HG02970 (cell line): ENCODE measurements at regions not wholly inside any gene's neighbourhood (a gene's known extent, or its start where the extent isn't known, plus 50 kb on each side); places are given as distances from the start of the nearest gene placed in this dataset.

Experiments used
- ATAC-seq: cut with Tn5 transposase; IDR thresholded peaks from one replicate; pipeline ENCODE4 v1.9.1; 2021; ENCODE audit warnings: mild to moderate bottlenecking, moderate library complexity, moderate number of reproducible peaks; ENCODE audit not compliant: unreplicated experiment, low FRiP score

DNA sequence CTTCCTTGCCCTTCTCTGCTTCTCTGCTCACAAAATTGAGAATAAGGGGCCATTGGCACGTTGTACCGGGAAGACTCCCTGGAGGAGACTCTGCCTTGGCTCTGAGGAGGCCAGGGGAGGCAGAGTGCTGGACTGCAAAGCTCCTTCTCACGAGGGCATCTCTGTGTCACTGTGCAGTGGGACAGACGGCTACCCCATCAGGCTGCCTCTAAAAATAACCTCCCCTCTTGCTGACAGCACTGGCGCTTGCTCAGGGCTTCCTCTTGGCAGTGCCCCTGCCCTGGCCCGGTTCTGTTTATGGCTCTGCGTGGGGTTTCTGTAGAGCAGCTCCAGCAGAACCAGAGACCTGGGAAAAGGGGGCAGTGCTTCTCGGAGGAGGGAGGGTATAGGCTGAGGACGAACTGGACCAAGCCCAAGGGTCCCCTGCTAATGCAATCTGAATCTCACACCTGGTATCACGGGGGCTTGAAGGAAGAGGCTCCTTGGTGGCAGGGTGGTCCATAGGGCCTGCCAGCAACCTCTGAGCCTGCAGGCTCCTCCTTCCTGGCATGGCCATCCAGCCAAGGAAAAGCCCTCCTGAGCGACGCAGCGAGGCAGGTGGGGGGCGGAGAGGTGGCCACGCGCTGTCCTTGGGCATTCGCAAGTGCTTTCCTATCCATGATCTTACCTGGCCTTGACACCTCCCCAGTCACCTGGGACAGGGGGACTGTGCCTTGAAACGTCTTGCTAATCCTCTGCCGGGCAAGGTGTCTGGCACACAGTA, 63.3 kb upstream of the TLE3 start:
- no peak for ATAC-seq

DNA sequence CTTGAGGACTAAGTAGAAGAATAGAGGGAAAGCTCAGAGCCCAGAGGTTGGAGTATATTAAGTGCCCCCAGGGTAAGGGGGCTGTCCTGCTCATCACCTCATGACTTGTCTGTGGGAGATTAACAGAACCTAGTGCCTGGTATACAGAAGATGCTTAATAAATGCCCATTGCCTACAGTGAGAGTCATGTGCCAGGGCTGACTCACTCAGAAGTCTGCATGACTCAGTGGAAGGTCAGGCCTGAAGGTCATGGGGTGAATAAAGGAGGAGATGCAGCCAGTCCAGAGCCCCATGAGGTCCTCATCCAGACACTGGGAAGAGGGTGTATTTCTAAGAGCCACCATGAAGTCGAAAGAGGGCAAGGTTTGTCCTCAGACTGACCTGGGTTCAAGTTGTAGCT, 62.5 kb upstream of the TLE3 start:
- ATAC-seq, result no peak

DNA sequence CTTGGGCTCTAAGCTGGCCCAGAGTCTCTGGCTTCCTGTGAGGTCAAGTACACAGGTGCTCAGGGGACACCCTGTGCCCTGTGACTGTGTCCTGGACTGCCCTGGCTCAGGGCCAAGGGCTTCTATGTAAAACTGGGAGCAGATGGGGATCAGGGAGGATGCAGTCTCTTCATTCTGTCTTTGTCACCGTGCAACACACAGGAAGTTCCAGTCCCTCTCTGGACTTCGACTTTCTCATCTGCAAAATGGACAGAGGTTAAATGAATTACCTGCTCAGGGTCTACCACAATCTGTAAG, 61.9 kb upstream of the TLE3 start:
- ATAC-seq, result no peak

DNA sequence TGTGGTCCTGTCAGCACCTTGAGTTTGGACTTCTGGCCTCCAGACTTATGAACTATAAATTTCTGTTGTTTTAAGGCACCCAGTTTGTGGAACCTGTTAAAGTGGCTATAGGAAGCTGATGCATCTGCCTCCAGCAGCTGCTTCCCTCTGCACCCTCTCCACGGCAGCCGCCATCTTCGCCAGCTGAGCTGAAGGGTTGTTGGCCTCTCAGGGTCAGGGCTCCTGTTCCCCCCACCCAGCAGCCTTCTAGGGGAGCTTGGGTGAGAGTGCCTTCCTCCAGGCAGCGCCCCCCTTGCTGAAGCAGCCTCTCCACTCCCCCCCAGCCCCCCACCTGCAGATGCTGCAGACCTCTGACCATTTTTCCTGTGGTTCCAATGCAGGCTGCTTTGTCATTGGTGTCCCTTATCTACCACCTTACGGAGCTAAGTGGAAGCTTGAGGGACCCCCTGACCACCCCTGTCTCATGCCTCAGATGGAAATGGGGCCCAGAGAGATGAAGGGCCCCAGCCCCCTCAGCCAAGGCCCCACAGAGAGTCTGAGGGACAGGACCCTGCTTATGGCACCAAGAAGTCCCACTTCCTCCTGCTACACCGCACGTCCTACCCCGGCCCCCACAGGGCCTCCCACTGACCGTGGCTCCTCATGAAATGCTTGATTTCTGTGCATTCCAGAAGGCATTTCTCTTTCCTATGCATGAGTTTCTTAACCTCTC, 61.4 kb upstream of the TLE3 start:
- ATAC-seq, result no peak

DNA sequence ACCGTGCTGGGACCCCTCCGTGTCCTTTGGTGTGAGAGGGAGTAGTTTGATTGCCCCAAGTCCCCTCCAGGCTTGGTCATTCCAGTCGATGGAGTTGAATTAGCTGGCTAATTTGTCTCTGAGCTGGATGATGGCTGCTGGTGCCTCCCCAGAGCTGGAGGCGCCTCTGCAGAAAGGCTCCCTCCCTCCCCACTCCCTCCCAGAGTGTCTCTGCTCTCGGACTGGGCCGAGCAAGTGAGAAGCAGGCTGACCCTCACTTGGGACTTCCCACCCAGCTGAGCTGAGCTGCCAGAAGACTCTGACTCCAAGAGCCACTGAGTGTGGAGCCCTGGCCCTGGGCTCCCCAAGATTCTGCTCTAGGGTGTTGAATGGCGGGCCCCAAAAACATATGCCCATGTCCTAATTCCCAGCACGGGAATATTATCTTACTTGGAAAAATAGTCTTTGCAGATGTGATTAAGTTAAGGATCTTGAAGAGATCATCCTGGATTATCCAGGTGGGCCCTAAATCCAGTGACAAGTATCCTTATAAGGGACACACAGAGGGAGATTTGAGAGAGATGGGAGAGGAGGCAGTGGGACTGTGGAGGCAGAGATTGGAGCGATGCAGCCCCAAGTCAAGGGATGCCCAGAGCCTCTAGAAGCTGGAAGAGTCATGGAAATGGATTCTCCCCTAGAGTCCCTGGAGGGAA, 60.7 kb upstream of the TLE3 start:
- no peak for ATAC-seq

DNA sequence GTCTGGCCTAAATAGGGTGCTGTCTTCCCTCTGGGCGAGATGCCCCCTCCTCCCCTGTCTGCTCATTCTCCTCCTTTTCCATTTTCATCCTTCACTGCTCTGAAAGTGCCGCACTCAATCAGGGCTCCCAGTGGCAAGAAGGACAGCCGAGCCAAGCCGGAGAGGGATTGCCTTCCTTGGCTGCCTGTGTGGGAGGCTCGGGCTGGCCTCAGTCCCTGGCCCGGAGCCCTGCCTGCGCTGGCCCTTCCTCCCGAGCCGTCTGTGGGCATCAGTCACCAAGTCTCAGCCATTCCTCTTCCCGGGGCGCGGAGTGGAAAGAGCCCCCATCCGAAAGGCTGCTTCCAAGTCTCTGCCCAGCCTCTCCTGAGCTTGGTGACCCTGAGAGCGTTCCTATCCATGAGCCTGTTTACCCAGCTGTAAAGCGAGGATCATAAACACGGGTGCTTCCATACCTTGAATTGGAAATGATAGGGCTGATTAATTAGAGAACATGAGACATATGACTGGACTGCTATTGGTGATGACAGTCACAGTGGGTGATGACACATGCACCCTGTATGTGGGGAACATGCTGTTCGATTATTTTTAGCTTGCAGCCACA, 59.1 kb upstream of the TLE3 start:
- ATAC-seq, result no peak

DNA sequence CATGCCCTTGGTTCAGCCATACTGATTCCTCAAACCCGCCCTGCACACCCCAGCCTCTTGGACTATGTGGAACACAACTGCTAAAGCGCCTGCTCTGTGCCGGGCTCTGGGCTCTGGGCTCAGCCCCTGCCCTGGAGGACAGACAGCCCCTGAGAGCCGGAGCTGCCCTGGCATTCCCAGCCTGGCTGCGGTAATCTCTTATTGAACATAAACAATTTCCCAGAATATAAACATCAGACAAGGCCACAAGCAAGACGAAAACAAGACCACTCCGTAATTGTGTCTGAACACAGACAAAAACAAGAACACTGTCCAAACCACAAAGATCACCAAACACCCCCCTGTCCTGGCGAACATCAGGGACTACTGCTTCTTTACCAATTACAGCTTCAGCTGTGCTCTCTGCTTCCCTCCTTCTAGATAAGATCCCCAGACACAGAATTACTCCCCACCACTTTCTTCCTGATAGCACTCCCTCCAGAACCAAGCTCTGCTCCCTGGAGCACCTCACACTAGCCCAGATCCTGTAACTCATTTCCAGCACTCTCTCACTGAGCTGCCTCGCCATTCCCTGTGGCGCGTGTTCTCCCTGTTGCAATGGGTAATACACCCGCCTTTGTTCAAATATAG, 57.1 kb upstream of the TLE3 start:
- ATAC-seq, result no peak

DNA sequence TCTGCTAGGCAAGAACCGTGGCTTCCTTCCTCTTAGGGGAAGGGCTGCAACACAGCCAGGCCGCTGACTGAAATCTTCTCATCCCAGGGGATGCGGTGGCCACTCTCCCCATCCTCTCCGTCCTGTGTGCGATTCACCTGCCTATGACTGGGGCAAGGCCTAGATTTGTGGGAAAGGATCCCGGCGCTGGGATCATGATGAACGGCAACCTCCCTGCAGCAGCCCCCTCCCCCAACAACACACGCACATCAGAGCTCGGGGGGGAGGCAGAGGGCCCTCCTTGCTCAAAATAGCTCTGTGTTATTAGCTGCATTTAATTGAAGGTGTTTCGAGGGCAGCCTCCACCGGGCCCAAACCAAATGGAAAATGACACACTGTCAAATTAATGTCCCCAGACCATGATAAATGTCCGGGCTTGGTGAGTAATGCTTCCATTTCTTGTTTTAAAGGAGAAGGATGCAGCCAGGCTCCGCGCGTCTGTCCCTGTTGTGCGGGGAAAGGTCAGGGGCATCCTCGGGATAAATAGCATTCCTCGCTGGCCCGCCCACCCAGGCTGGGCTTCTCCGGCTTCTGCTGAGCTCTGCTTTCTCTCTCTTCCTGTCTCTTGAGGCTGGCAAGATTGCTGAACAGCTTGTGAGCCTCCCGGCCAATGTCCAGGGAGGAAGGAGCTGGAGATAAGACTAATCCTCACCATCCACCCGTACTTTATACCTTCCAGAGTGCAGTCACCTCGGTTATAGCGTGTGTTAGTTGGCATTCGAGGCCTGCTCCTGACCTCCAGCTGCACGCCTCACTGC, 56.4 kb upstream of the TLE3 start:
- ATAC-seq, result no peak

DNA sequence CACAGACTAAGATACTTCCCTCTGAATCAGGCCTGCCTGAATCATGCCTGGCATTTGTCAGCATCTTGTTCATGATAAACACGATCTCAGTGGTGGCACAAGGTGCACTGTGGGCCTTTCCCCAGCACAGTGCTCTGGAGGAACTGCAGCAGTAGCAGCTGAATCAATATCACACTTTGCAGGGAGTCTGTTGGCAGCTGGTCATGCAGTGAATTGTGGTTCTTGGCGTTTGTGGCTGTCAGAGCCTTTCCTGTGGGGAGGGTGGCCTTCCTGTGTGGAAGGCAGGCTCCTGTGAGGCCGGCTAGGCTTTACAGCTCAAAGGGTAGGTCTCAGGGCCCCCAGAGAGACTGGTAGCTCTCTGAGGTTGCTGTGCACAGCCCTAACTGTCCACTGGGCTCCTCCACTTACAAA, 54.4 kb upstream of the TLE3 start:
- ATAC-seq, result no peak

DNA sequence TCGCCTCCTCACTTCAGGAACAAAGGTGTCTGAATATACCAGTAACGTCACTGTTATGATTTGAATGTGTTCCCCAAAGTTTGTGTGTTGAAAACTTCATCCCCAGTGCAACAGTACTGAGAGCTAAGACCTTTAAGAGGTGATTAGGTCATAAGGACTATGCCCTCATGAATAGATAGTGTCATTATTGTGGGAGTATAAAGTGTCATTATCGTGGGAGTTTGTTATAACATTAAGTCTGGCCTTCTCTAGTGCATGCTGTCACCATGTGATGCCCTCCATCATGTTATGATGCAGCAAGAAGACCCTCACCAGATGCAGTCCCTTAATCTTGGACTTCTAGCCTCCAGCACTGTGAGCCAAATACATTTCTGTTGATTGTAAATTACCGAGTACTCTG, 53.7 kb upstream of the TLE3 start:
- ATAC-seq, result no peak

DNA sequence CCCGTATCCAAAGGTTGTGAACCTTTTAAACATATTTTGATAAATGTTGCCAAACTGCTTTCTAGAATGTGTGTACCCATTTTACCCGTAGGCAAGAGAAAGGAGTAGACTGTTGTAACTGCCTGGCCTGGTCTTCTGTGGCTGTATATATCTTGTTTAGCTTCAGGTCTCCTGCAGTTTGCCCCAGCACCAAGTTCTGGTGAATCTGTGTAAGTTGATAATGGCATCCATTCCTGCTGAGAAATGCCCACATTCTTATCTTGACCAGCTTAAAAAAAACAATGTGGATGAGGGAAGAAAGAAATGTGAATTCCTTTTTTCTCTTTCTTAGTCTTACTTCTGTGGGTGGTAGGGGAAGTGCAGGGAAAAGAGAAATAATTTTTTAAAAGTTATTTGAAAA, 53.3 kb upstream of the TLE3 start:
- no peak for ATAC-seq

DNA sequence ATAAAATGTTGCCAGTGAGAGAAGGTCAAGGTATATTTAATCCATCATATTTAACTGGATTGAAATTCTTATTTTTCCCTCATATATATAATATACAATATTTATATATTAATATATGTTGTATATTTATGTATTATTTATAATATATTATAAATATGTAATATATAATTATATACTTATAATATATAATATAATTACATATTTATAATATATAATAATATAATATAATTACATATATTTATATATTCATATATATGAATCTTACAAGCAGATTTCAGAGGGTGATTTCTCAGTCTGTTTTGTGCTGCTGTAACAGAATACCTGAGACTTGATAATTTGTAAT, 52.7 kb upstream of the TLE3 start:
- no peak for ATAC-seq

DNA sequence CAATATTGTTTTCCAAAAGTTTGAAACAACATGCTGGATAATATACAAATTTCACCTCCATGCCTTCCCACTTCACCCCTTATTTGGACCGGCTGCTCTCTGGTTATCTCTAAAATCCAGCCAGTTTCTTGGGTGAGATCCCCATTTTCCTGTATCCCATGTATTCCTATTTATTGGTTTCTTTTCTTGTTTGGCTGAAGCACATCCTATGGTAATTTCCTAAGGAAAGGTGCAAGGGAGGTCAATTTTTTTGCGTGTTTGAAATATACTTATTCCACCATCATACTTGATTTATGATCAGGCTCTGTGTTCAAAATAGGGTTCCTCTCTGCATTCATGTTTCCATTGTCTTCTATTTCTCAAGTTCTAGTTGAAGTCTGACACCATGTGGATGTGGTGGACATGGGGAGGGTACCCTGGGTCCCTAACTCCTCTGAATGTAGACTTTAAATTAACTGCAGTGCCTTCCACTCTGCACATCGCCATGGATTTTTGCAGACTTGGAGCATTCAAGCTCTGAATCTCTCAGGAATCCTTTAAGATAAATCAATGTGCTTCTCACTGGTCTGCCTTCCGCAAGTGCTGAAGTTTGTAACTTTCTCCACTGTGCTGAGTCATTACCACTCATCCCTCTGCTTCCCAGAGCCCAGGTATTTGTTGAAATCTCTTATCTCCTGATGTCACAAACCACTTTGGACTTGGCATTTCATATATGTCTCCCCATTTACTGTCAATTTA, 52.1 kb upstream of the TLE3 start:
- ATAC-seq, result no peak

DNA sequence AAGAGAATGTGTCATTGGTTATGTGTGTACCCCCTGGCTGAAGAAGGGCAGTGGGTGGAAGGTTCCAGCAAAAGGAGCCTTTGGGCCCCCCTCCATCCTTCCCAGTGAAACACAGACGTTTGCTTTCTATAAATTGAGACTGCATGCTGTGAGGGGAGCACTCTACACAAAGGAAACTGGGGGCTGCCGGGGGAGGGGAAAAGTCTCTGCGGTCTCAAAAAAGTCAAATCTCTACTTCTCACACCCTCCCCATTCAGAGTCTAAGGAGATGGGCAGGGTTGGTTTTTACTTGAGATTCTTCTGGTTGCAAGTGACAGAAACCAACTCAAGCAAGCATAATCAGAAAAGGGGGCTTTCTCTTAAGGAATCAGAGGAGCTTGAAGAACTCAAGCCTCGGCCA, 50.1 kb upstream of the TLE3 start:
- no peak for ATAC-seq
